ENCODE measurements at regions not wholly inside any gene's neighbourhood (a gene's known extent, or its start where the extent isn't known, plus 50 kb on each side); places are given as distances from the start of the nearest gene placed in this dataset.

DNA sequence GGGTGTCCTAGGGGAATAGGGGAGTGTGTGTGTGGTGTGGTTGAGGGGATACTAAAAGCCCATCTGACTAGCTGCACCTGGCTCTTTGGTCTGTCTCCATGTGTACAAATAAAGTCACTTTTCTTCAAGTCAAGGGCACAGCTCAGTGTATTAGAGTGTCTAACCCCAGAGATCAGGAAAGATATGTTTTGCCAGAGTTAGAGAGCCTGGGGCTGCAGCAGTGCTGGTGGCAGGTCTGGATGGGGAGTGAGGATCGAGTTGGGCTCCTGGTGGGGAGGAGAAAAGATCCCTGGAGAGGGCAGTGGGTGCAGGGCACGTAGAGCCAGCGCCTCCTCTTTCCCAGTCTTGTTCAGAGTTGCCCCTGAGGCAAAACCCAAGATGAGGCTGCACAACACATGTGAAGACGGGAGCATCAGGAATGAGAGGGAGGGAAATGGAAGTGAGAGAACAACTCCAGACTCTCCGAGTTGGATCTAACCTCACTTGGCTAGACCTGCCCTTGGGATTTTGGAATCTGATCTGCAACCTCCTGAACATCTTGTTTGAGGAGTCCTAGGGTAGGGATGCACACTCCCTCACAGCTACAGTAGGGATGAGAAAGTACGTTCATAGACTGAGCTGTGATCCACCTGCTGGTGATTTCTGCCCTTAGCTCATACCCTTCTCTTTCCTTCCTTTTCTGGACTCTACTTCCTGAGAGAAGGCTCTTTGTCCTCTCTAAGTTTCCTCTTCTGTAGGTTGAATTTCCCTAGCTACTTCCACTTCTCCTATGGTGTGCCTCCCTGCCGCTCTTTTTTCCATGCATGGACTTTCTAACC, 309.9 kb downstream of the ZSWIM6 start:
- Mint-ChIP-seq H3K9me3 (ENCODE audit: insufficient read depth) (no peaks in the 10 kb centered on the region), H3K4me3 (no peak overlapping the region), H3K36me3 (ENCODE audit: low read depth) (no peaks in the 10 kb centered on the region), H3K27me3 (ENCODE audit: low read depth) (peaks cover 2% of the 10 kb centered on the region), H3K4me1 (ENCODE audit: low read depth) (no peaks in the 10 kb centered on the region), H3K27ac (no peak overlapping the region)
- CTCF ChIA-PET: no interaction called here
- no peak for ATAC-seq
- no peak for DNase-seq
- POLR2A ChIA-PET: no interaction called here

DNA sequence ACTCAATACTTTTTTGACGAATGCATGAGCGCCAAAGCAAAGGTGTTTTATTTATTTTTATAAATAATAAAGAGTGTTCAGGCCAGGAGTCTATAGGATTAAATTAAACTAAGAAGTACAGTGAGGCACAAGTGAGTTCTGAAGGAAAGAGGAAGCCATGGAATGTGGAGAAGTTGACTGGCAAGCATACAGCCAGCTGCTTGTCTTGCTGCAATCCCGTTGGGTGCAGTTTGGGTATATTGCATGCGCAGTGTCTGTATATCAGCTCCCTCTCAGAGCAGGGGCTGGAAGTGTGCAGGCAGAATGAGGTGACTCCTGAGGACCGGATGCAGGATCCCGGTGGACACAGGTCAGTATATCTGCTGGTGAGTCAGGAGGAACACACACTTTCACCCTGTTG, 315.6 kb downstream of the ZSWIM6 start:
- H3K27ac Mint-ChIP-seq: no peak overlapping the region
- no peak for DNase-seq
- peaks cover 9% of the 10 kb centered on the region for H3K27me3 Mint-ChIP-seq (ENCODE audit: low read depth)
- ChIA-PET CTCF (no interaction called here), POLR2A (no interaction called here)
- no peaks in the 10 kb centered on the region for H3K9me3 Mint-ChIP-seq (ENCODE audit: insufficient read depth)
- ATAC-seq: no peak
- no peaks in the 10 kb centered on the region for H3K4me1 Mint-ChIP-seq (ENCODE audit: low read depth)
- no peak overlapping the region for H3K4me3 Mint-ChIP-seq
- no peaks in the 10 kb centered on the region for H3K36me3 Mint-ChIP-seq (ENCODE audit: low read depth)

- no peak for ATAC-seq
- POLR2A ChIA-PET: no interaction called here
- H3K27ac Mint-ChIP-seq: no peak overlapping the region
- H3K4me1 Mint-ChIP-seq (ENCODE audit: low read depth): no peaks in the 10 kb centered on the region
- no peak for DNase-seq
- CTCF ChIA-PET: no interaction called here
- no peak overlapping the region for H3K4me3 Mint-ChIP-seq
- no peaks in the 10 kb centered on the region for H3K36me3 Mint-ChIP-seq (ENCODE audit: low read depth)
- H3K27me3 Mint-ChIP-seq (ENCODE audit: low read depth): peaks cover 9% of the 10 kb centered on the region
- H3K9me3 Mint-ChIP-seq (ENCODE audit: insufficient read depth): no peaks in the 10 kb centered on the region
Observed at GRCh38 chr5:61649231-61649630, 317.2 kb downstream of the ZSWIM6 start.

GRCh38 chr5:61649971-61650370, 317.9 kb downstream of the ZSWIM6 start:
- peaks cover 9% of the 10 kb centered on the region for H3K27me3 Mint-ChIP-seq (ENCODE audit: low read depth)
- H3K9me3 Mint-ChIP-seq (ENCODE audit: insufficient read depth): no peaks in the 10 kb centered on the region
- no peak for ATAC-seq
- H3K36me3 Mint-ChIP-seq (ENCODE audit: low read depth): no peaks in the 10 kb centered on the region
- no peaks in the 10 kb centered on the region for H3K4me1 Mint-ChIP-seq (ENCODE audit: low read depth)
- POLR2A ChIA-PET: no interaction called here
- no peak overlapping the region for H3K4me3 Mint-ChIP-seq
- CTCF ChIA-PET: no interaction called here
- DNase-seq: no peak
- H3K27ac Mint-ChIP-seq: no peak overlapping the region

- DNase-seq (no peak), ATAC-seq (no peak)
- ChIA-PET CTCF (no interaction called here), POLR2A (no interaction called here)
- Mint-ChIP-seq H3K4me3 (no peak overlapping the region), H3K9me3 (ENCODE audit: insufficient read depth) (no peaks in the 10 kb centered on the region), H3K27ac (no peak overlapping the region), H3K27me3 (ENCODE audit: low read depth) (peaks cover 9% of the 10 kb centered on the region), H3K4me1 (ENCODE audit: low read depth) (no peaks in the 10 kb centered on the region), H3K36me3 (ENCODE audit: low read depth) (no peaks in the 10 kb centered on the region)
Observed at GRCh38 chr5:61650661-61651060, 318.6 kb downstream of the ZSWIM6 start.

- Mint-ChIP-seq H3K36me3 (ENCODE audit: low read depth) (no peaks in the 10 kb centered on the region), H3K4me3 (no peak overlapping the region), H3K27ac (no peak overlapping the region), H3K4me1 (ENCODE audit: low read depth) (no peaks in the 10 kb centered on the region), H3K27me3 (ENCODE audit: low read depth) (peaks cover 9% of the 10 kb centered on the region), H3K9me3 (ENCODE audit: insufficient read depth) (no peaks in the 10 kb centered on the region)
- CTCF ChIA-PET: no interaction called here
- DNase-seq: no peak
- POLR2A ChIA-PET: no interaction called here
- ATAC-seq: no peak
Observed at GRCh38 chr5:61651195-61651594, 319.1 kb downstream of the ZSWIM6 start.

- no peaks in the 10 kb centered on the region for H3K4me1 Mint-ChIP-seq (ENCODE audit: low read depth)
- H3K9me3 Mint-ChIP-seq (ENCODE audit: insufficient read depth): no peaks in the 10 kb centered on the region
- H3K4me3 Mint-ChIP-seq: no peak overlapping the region
- CTCF ChIA-PET: no interaction called here
- no peak for ATAC-seq
- no peak for DNase-seq
- no peak overlapping the region for H3K27ac Mint-ChIP-seq
- H3K27me3 Mint-ChIP-seq (ENCODE audit: low read depth): peaks cover 11% of the 10 kb centered on the region
- no peaks in the 10 kb centered on the region for H3K36me3 Mint-ChIP-seq (ENCODE audit: low read depth)
- POLR2A ChIA-PET: no interaction called here
Observed at GRCh38 chr5:61652916-61653315, 320.9 kb downstream of the ZSWIM6 start.

DNA sequence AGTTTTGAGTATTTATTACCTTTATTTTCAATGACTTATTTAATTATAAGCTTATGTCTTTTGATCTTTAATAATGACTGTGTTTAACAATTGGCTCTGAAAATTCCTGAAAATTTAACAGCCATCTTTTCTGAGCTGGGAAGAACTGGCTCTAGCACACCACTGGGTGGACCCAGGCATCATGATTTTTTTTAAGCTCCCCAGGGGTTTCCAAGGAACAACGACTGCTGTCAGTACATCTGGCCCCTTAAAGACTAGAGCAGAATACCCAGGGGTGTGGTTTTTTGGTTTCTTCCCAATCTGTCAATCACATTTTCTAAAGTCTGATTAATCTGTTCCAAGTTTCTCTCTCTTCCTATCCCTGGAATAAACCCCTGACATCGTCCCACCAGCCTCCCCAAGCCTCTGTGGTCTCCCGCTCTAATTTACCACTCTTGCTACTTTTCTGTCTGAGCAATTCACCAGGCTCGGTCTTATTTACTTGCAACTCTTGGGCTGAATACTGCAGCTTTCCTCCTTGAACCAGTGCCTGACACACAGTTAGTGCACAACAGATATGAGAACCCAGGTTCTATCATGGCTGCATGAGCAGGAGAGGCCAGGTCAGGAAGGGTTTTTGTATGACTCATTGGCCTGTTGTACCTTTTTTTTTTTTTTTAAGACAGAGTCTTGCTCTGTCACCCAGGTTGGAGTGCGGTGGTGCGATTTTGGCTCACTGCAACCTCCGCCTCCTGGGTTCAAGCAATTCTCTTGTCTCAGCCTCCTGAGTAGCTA, 321.9 kb downstream of the ZSWIM6 start:
- no peaks in the 10 kb centered on the region for H3K9me3 Mint-ChIP-seq (ENCODE audit: insufficient read depth)
- POLR2A ChIA-PET: no interaction called here
- H3K27ac Mint-ChIP-seq: no peak overlapping the region
- no peaks in the 10 kb centered on the region for H3K4me1 Mint-ChIP-seq (ENCODE audit: low read depth)
- CTCF ChIA-PET: no interaction called here
- no peaks in the 10 kb centered on the region for H3K36me3 Mint-ChIP-seq (ENCODE audit: low read depth)
- ATAC-seq (no peak), DNase-seq (no peak)
- H3K27me3 Mint-ChIP-seq (ENCODE audit: low read depth): peaks cover 11% of the 10 kb centered on the region
- H3K4me3 Mint-ChIP-seq: no peak overlapping the region

DNA sequence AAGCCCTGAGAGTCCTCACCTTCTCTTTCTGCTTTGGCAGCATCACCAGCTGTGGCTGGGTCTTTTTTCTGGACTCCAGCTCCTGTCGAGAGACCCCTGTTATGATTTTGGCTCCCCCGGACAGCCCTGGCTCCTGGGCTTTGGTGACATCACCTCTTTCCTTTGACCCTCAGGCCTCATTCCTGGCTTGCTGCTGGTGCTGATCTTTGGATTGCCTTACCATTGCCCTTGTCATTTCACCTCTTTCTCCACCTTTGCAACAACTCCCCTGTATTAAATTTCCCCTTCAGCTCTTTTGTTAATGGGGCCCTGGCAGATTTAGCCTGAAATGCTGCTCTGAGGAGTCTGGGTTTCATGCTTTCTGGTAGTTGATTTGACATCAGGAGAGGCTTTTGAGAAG, 322.8 kb downstream of the ZSWIM6 start:
- peaks cover 11% of the 10 kb centered on the region for H3K27me3 Mint-ChIP-seq (ENCODE audit: low read depth)
- no peak overlapping the region for H3K27ac Mint-ChIP-seq
- no peaks in the 10 kb centered on the region for H3K9me3 Mint-ChIP-seq (ENCODE audit: insufficient read depth)
- H3K36me3 Mint-ChIP-seq (ENCODE audit: low read depth): no peaks in the 10 kb centered on the region
- ATAC-seq (no peak), DNase-seq (no peak)
- no peak overlapping the region for H3K4me3 Mint-ChIP-seq
- ChIA-PET CTCF (no interaction called here), POLR2A (no interaction called here)
- H3K4me1 Mint-ChIP-seq (ENCODE audit: low read depth): no peaks in the 10 kb centered on the region

GRCh38 chr5:61657010-61657409, 325.0 kb downstream of the ZSWIM6 start:
- peaks cover 8% of the 10 kb centered on the region for H3K27me3 Mint-ChIP-seq (ENCODE audit: low read depth)
- no peak for ATAC-seq
- no peaks in the 10 kb centered on the region for H3K36me3 Mint-ChIP-seq (ENCODE audit: low read depth)
- H3K9me3 Mint-ChIP-seq (ENCODE audit: insufficient read depth): no peaks in the 10 kb centered on the region
- no peaks in the 10 kb centered on the region for H3K4me1 Mint-ChIP-seq (ENCODE audit: low read depth)
- no peak overlapping the region for H3K4me3 Mint-ChIP-seq
- DNase-seq: no peak
- H3K27ac Mint-ChIP-seq: no peak overlapping the region
- ChIA-PET POLR2A (no interaction called here), CTCF (interaction anchor here (0.9 to 3.1 kb wide), 10 partner anchors 10 to 601 kb away, joined by 3 to 27 read pairs (median 4); no protein-coding TSS in a partner anchor)

- Mint-ChIP-seq H3K4me1 (ENCODE audit: low read depth) (no peaks in the 10 kb centered on the region), H3K27me3 (ENCODE audit: low read depth) (peaks cover 5% of the 10 kb centered on the region), H3K27ac (no peak overlapping the region), H3K4me3 (no peak overlapping the region), H3K36me3 (ENCODE audit: low read depth) (no peaks in the 10 kb centered on the region), H3K9me3 (ENCODE audit: insufficient read depth) (no peaks in the 10 kb centered on the region)
- POLR2A ChIA-PET: interaction anchor here (0.7 kb wide), 1 partner anchor 81 kb away, joined by 3 read pairs; no protein-coding TSS in a partner anchor
- CTCF ChIA-PET: interaction anchor here (0.9 to 3.1 kb wide), 14 partner anchors 9 to 980 kb away, joined by 3 to 27 read pairs (median 4); no protein-coding TSS in a partner anchor
- DNase-seq (no peak), ATAC-seq (no peak)
Observed at GRCh38 chr5:61657686-61658085, 325.6 kb downstream of the ZSWIM6 start.

GRCh38 chr5:61658592-61659008, 326.5 kb downstream of the ZSWIM6 start:
- H3K27ac Mint-ChIP-seq: no peak overlapping the region

More at GRCh38 chr5:61658592-61659008, 326.5 kb downstream of the ZSWIM6 start:
- H3K36me3 Mint-ChIP-seq (ENCODE audit: low read depth): no peaks in the 10 kb centered on the region
- H3K9me3 Mint-ChIP-seq (ENCODE audit: insufficient read depth): no peaks in the 10 kb centered on the region
- no peak overlapping the region for H3K4me3 Mint-ChIP-seq
- H3K27me3 Mint-ChIP-seq (ENCODE audit: low read depth): peaks cover 5% of the 10 kb centered on the region
- CTCF ChIA-PET: interaction anchor here (0.6 to 3.1 kb wide), 17 partner anchors 8 to 981 kb away, joined by 3 to 27 read pairs (median 4); no protein-coding TSS in a partner anchor
- peak; percentile 90 for ATAC-seq
- POLR2A ChIA-PET: no interaction called here
- peak; percentile 81 for DNase-seq
- no peaks in the 10 kb centered on the region for H3K4me1 Mint-ChIP-seq (ENCODE audit: low read depth)

All from activated CD8-positive, alpha-beta T cell treated with anti-CD3 and anti-CD28 coated beads, Interleukin-2, amount 10 ng/mL, durations not matched to agents 7 days and 5 days (primary cell).